MV-4-11 (cell line): ENCODE measurements at regions not wholly inside any gene's neighbourhood (a gene's known extent, or its start where the extent isn't known, plus 50 kb on each side); places are given as distances from the start of the nearest gene placed in this dataset.
"Not testable (repeated sequence)": the region's sequence is repeated elsewhere in the genome, so short reads cannot be mapped to it uniquely, and the experiment has no call there.

ENCODE experiments used
- DNase-seq: peaks from one replicate; lab custom pipeline; 2025; lab: John Stamatoyannopoulos, UW

DNA sequence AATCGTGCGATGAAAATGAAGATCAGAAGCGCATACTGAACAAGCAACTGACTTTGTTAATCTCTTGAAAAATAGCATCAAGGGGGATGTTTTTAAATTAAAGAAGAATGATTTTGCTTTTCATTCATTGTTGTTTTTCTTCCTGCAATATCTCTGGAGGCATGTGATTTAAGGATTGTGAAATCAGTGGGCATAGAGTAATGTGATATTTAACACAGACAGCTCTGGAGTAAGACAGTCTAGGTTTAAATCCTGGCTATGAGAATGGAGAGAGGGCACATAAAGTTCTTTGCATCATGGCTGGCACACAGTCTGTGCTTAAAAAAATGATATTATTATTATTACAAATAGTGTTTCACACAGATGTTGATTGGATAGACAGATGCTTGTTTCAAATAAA lies 243.1 kb upstream of the NBEA start:
- no peak for DNase-seq

GRCh38 chr13:34700155-34700554 lies 241.9 kb upstream of the NBEA start:
- no peak for DNase-seq

GRCh38 chr13:34701919-34702318 lies 240.2 kb upstream of the NBEA start:
- no peak for DNase-seq

- DNase-seq: no peak
These were observed 233.3 kb upstream of the NBEA start for GRCh38 chr13:34708566-34709313.

DNA sequence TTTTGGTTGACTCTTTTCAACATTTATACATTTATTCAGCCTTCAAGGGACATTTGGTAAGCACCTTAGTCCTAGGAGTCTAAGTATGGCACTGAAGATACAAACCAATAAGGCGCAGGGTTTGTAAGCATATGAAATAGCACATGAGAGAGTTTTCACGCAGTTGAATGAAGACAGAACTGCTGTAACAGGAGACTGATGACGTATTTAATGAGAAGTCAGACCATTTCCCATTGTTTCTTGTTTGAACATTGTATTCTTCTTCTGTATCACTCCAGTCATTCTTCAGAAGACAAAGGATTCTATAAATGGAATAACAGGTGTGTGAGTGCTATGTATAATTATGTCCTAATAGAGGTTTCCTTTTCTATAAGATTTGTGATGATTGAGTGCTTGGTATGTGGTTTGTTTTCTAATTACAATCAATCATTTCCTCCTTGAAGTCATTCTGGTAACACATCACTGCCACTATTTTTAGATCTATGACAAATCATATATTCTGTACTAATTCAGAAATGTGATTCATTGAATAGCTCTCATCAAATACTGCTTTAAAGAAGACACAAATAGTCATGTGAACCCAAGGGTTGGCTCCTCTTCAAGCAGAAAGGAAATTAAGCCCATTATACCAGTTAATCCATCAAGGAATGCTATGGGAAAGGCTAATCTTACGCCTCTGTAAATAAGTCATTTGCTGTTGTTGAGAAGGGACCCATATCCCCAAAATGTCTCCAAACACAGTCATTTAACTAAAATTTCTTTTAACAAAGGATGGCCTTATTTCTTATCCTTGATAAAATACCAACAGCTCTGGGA lies 222.8 kb upstream of the NBEA start:
- DNase-seq: no peak

DNA sequence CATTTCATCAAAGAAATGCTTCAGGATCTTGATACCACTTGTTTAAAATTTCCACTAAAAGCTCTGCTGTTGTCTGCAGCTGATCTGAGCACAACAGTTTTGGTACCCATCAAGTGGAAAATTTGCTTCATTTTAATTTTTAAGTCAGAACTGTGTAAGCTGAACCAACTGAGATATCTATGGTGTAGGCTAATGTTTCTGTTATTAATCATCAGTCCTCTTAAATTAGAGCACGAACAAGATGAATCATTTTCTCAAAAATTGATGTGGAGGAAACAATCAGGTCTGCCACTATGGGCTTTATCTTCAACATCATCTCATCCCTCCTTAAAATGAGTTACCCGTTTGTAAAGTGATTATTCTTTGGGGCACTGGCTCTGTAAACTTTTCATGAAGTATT lies 221.5 kb upstream of the NBEA start:
- no peak for DNase-seq

GRCh38 chr13:34721631-34722595 lies 220.2 kb upstream of the NBEA start:
- no peak for DNase-seq

DNA sequence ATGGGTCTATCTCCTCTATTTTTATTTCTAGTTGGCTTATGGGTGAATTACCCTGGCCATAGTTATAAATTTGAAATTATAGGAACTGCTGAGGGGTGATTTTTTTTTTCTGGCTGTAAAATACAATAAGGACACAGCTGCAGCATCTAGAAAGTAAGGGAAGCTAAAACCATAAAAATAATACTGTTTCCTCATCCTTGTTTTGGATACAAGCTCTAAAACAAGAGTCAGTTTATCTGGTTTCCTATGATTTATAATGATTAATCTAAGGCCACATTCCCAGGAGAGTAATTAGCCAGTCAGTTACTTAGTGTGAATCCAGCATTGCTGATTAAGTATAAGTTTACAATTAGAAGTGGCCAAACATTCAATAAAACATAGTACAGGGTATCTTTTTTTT lies 219.1 kb upstream of the NBEA start:
- no peak for DNase-seq

GRCh38 chr13:34730961-34731360 lies 211.1 kb upstream of the NBEA start:
- DNase-seq: no peak

- DNase-seq: peak; percentile 14
These were observed 210.6 kb upstream of the NBEA start for GRCh38 chr13:34731486-34731885.

DNA sequence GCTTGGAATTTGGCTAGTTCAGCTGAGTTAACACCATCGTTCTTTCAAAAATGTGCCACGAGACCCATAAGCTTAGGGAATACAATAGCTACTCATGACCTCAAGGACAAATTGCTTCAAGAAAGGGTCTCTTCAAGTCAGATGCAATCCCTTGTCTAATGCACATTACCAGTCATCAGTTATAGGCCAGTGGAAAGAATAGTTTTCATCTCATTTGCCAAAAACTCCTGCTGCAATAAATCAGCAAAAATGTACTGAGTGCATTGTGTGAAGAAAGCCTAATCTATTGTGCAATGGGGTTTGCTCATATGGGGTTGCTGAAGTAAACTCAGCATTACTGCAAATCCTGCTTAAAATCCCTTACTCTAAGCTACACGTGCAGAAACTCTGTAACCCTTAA lies 208.3 kb upstream of the NBEA start:
- DNase-seq: no peak

DNA sequence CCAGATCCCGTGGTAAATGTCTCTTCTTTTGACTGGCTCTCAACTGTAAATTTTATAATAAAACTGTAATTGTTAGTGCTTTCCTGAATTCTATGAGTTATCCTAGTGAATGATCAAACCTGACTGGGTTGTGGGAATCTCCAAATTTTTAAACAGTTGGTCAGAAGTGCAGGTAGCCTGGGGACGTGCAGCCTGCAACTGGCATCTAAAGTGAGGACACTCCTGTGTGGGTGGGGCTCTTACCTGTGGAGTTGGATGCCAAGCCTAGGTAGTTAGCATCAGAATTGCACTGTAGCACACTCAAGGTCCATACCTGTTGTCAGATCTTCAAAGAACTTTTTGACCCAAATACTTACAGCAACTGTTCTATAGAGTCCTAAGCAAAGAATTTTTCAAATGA lies 207.1 kb upstream of the NBEA start:
- no peak for DNase-seq

GRCh38 chr13:34738254-34738992 lies 203.6 kb upstream of the NBEA start:
- no peak for DNase-seq

DNA sequence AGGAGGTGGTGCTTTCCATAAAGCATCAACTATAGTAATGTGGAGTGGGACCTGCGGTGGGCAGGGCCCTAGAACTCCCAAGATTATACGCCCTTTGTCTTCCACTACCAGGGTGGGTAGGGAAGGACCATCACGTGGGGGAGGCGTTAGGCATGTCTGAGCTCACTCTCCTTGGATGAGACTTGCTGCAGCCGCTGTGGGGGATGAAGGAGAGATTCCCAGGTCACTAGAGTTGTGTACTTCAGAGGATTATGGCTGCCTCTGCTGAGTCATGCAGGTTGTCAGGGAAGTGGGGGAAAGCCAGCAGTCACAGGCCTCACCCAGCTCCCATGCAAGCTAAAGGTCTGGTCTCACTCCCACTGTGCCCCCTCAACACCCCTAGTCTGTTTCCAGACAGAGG lies 195.0 kb upstream of the NBEA start:
- DNase-seq: not testable (repeated sequence)

GRCh38 chr13:34747507-34747906 lies 194.6 kb upstream of the NBEA start:
- DNase-seq: no peak

DNA sequence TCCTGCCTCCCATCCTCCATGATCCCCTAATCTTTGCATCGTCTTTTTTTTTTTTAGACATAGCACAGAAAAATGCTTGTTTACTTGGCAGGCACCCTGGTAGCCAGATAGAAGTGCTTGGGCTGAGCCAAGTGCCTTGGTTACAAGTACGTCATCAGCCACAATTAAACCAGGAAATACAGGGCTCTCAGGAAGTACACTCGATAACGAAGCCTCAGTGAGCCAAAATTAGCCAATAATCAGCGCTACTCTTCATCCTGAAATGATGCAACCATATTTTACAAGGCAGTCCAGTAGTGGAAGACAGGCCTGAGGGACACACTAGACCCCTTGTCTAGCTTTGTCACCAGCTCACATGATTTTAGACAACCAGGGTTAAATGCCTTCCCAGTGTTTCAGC lies 194.0 kb upstream of the NBEA start:
- DNase-seq: no peak

GRCh38 chr13:34748596-34748995 lies 193.5 kb upstream of the NBEA start:
- no peak for DNase-seq

DNA sequence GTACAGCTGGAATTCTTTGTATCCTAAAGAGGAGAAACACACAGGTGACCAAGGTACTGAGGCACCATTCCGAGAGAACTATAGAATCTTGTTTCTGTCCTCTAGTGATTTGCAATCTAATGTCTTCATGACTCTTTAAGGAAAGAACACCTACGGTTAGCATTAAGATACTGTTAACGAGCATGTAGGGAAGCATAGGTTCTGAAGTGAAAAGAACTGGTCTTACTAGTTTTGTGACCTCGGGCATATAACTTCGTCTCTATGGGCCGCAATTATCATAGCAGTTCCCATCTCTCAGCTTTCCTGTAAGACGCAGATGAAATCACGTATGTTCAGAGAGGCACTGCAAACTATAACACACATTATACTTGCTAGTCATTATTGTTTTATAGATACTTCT lies 193.0 kb upstream of the NBEA start:
- DNase-seq: no peak

GRCh38 chr13:34750078-34750931 lies 191.8 kb upstream of the NBEA start:
- DNase-seq: no peak

- DNase-seq: no peak
These were observed 191.0 kb upstream of the NBEA start for GRCh38 chr13:34751044-34751443.

DNA sequence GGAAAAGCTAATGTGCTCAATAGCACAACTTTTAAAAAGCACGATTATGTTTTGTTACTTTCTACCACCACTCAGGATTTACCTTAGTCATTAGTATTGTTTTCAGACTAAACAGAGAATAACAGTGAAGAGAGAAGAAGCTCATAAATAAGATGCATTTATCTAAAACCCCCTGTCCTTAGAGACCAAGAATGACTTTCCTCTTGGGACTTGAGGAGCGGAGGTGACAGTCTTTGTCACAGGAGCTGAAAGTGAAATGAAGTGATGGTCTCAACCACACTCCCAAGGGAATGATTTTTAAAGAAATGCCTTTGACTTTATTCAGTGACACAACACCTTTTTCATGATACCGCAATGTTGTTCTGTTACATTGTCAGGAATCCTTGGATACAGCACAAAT lies 190.6 kb upstream of the NBEA start:
- DNase-seq: no peak
